ENCODE measurements at regions not wholly inside any gene's neighbourhood (a gene's known extent, or its start where the extent isn't known, plus 50 kb on each side); places are given as distances from the start of the nearest gene placed in this dataset.

GRCh38 chrX:39726771-39727170 is 371.0 kb downstream of the BCOR start:
- Histone ChIP-seq H3K9me3 (replicated peaks; ENCODE audit: control insufficient read depth, insufficient read depth, low read depth, low read length) (no peaks in the 10 kb centered on the region), H3K36me3 (ENCODE audit: control insufficient read depth, insufficient read depth, low read length) (no peaks in the 10 kb centered on the region), H3K4me1 (replicated peaks in 1 of 2; ENCODE audit: control insufficient read depth in 2 of 2, insufficient read depth in 2 of 2, low read length in 2 of 2) (peaks cover 8 to 9% of the 10 kb centered on the region in 2 experiments; a peak in 4 of 5 replicates), H3K4me3 (no peak overlapping the region), H3K79me2 (ENCODE audit: control insufficient read depth, insufficient read depth, low read length) (no peaks in the 10 kb centered on the region), H3K27me3 (ENCODE audit: control insufficient read depth in 2 of 2, insufficient read depth in 2 of 2, low read length in 2 of 2) (no peaks in the 10 kb centered on the region), H3K27ac (ENCODE audit: extremely low read depth, low read depth, low read length) (no peak overlapping the region), H3K4me2 (ENCODE audit: insufficient read depth, low read length) (no peak overlapping the region), H2AFZ (ENCODE audit: low read depth, low read length) (no peak overlapping the region), H3K9me1 (ENCODE audit: control insufficient read depth, insufficient read depth, low read length) (no peaks in the 10 kb centered on the region), H4K20me1 (replicated peaks; ENCODE audit: control insufficient read depth, insufficient read depth, low read length) (no peaks in the 10 kb centered on the region), H3K9ac (ENCODE audit: insufficient read depth in 1 of 2, low read depth in 2 of 2, low read length in 2 of 2) (no peak overlapping the region)
- ATAC-seq, result no peak
- WGBS (ENCODE audit: insufficient coverage, low coverage, missing lambda C conversion rate), result 10% methylated on average over 3 of the region's 3 CpGs
- POLR2A ChIA-PET, result interaction anchor here (0.5 kb wide), 1 partner anchor 155 kb away, joined by 3 read pairs; no protein-coding TSS in a partner anchor
- FAIRE-seq, result no peak
- peak in 1 of 4 experiments; percentile 14 for DNase-seq (ENCODE audit: extremely low read depth in 1 of 4, low spot score in 3 of 4)
- CTCF ChIA-PET (ENCODE audit: low intra/inter-chr PET ratio), result no interaction called here
- intact Hi-C loops (cut with micrococcal nuclease), result no loop called here
- TF ChIP-seq POLR2A (conservative IDR thresholded peaks at IDR 0.05) (no peak), CREM (IDR thresholded peaks at IDR 0.05; ENCODE audit: low read depth) (0 out of 2 replicates have a peak, but pooled peaks have one; percentile 8)
- in situ Hi-C loops (cut with MboI), result no loop called here
- no TSS peak for BruUV-seq (replicated peaks)

DNA sequence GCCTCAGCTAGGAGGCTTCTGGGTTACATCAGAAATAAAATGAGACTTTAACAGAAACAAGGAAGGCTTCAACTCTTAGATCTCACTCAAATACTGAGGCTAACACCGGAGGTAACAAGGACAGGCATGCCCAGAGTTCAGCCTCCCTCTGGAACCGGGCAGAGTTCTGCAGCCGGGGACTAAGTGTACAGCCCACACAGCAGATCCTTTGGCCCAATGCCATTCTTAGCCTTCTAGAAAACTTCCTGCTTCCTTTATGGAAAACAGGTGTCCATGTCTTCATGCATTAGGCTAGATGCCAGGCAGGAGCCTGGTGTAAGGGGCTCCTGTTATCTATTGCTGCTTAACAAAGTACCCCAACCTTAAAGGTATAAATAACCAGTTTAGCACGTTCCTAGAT is 369.7 kb downstream of the BCOR start:
- ATAC-seq (no peak), DNase-seq (ENCODE audit: extremely low read depth in 1 of 4, low spot score in 3 of 4) (no peak), FAIRE-seq (no peak)
- intact Hi-C loops (cut with micrococcal nuclease), result no loop called here
- ChIA-PET POLR2A (no interaction called here), CTCF (ENCODE audit: low intra/inter-chr PET ratio) (no interaction called here)
- no peaks in the 10 kb centered on the region for H3K9me1 ChIP-seq (ENCODE audit: control insufficient read depth, insufficient read depth, low read length)
- H3K4me3 ChIP-seq, result no peak overlapping the region
- H3K36me3 ChIP-seq (ENCODE audit: control insufficient read depth, insufficient read depth, low read length), result no peaks in the 10 kb centered on the region
- H3K4me1 ChIP-seq (replicated peaks in 1 of 2; ENCODE audit: control insufficient read depth in 2 of 2, insufficient read depth in 2 of 2, low read length in 2 of 2), result peaks cover 8 to 9% of the 10 kb centered on the region in 2 experiments; a peak in 4 of 5 replicates
- no peak overlapping the region for H3K27ac ChIP-seq (ENCODE audit: extremely low read depth, low read depth, low read length)
- in situ Hi-C loops (cut with MboI), result no loop called here
- no TSS peak for BruUV-seq (replicated peaks)
- no peaks in the 10 kb centered on the region for H3K9me3 ChIP-seq (replicated peaks; ENCODE audit: control insufficient read depth, insufficient read depth, low read depth, low read length)
- no peak overlapping the region for H3K9ac ChIP-seq (ENCODE audit: insufficient read depth in 1 of 2, low read depth in 2 of 2, low read length in 2 of 2)
- H3K4me2 ChIP-seq (ENCODE audit: insufficient read depth, low read length), result no peak overlapping the region
- no peaks in the 10 kb centered on the region for H4K20me1 ChIP-seq (replicated peaks; ENCODE audit: control insufficient read depth, insufficient read depth, low read length)
- H3K27me3 ChIP-seq (ENCODE audit: control insufficient read depth in 2 of 2, insufficient read depth in 2 of 2, low read length in 2 of 2), result no peaks in the 10 kb centered on the region
- WGBS (ENCODE audit: insufficient coverage, low coverage, missing lambda C conversion rate), result 19% methylated on average over 4 of the region's 4 CpGs
- no peak overlapping the region for H2AFZ ChIP-seq (ENCODE audit: low read depth, low read length)
- H3K79me2 ChIP-seq (ENCODE audit: control insufficient read depth, insufficient read depth, low read length), result no peaks in the 10 kb centered on the region
- TF ChIP-seq ERF (CRISPR knock-in tag; IDR thresholded peaks at IDR 0.05) (no peak), ZNF511 (CRISPR knock-in tag; IDR thresholded peaks at IDR 0.05) (no peak), E2F8 (IDR thresholded peaks at IDR 0.05; ENCODE audit: low read depth, partially characterized antibody) (no peak), LEF1 (IDR thresholded peaks at IDR 0.05) (no peak), TRIM28 (IDR thresholded peaks at IDR 0.05) (no peak), THRB (CRISPR knock-in tag; conservative IDR thresholded peaks at IDR 0.05) (no peak), SMAD4 (CRISPR knock-in tag; conservative IDR thresholded peaks at IDR 0.05) (no peak), EGR1 (conservative IDR thresholded peaks at IDR 0.05) (no peak), ZBTB17 (CRISPR knock-in tag; IDR thresholded peaks at IDR 0.05) (no peak), C11orf30 (IDR thresholded peaks at IDR 0.05; ENCODE audit: low read depth) (no peak), ESRRA (IDR thresholded peaks at IDR 0.05; ENCODE audit: borderline replicate concordance, low read depth) (no peak), ATF1 (CRISPR knock-in tag; IDR thresholded peaks at IDR 0.05) (no peak), ATF1 (tag; IDR thresholded peaks at IDR 0.05) (no peak), SLC30A9 (CRISPR knock-in tag; IDR thresholded peaks at IDR 0.05) (no peak)
